ENCODE measurements at regions not wholly inside any gene's neighbourhood (a gene's known extent, or its start where the extent isn't known, plus 50 kb on each side); places are given as distances from the start of the nearest gene placed in this dataset.

- TF ChIP-seq CTCF (IDR thresholded peaks at IDR 0.05) (no peak), RAD21 (IDR thresholded peaks at IDR 0.05; ENCODE audit: low read length) (no peak), CHD2 (IDR thresholded peaks at IDR 0.05; ENCODE audit: low read length, partially characterized antibody) (no peak), TAF1 (IDR thresholded peaks at IDR 0.05; ENCODE audit: borderline replicate concordance, low read depth, low read length) (no peak), SMC3 (IDR thresholded peaks at IDR 0.05; ENCODE audit: low read depth, low read length) (no peak), RCOR1 (IDR thresholded peaks at IDR 0.05; ENCODE audit: low read length) (no peak), SIN3A (IDR thresholded peaks at IDR 0.05; ENCODE audit: borderline replicate concordance, low read depth, low read length) (no peak), EP300 (IDR thresholded peaks at IDR 0.05; ENCODE audit: borderline replicate concordance in 1 of 2, low read depth in 1 of 2, low read length in 1 of 2) (no peak), GATA2 (CRISPR knock-in tag; IDR thresholded peaks at IDR 0.05) (no peak), POLR2AphosphoS5 (IDR thresholded peaks at IDR 0.05; ENCODE audit: low read depth, low read length) (no peak)
- TF ChIP-seq, protein P1, sequence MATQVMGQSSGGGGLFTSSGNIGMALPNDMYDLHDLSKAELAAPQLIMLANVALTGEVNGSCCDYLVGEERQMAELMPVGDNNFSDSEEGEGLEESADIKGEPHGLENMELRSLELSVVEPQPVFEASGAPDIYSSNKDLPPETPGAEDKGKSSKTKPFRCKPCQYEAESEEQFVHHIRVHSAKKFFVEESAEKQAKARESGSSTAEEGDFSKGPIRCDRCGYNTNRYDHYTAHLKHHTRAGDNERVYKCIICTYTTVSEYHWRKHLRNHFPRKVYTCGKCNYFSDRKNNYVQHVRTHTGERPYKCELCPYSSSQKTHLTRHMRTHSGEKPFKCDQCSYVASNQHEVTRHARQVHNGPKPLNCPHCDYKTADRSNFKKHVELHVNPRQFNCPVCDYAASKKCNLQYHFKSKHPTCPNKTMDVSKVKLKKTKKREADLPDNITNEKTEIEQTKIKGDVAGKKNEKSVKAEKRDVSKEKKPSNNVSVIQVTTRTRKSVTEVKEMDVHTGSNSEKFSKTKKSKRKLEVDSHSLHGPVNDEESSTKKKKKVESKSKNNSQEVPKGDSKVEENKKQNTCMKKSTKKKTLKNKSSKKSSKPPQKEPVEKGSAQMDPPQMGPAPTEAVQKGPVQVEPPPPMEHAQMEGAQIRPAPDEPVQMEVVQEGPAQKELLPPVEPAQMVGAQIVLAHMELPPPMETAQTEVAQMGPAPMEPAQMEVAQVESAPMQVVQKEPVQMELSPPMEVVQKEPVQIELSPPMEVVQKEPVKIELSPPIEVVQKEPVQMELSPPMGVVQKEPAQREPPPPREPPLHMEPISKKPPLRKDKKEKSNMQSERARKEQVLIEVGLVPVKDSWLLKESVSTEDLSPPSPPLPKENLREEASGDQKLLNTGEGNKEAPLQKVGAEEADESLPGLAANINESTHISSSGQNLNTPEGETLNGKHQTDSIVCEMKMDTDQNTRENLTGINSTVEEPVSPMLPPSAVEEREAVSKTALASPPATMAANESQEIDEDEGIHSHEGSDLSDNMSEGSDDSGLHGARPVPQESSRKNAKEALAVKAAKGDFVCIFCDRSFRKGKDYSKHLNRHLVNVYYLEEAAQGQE (IDR thresholded peaks at IDR 0.05; ENCODE audit: low read depth, low read length): no peak
- TF ChIP-seq, protein P2, sequence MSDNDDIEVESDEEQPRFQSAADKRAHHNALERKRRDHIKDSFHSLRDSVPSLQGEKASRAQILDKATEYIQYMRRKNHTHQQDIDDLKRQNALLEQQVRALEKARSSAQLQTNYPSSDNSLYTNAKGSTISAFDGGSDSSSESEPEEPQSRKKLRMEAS (IDR thresholded peaks at IDR 0.05; ENCODE audit: low read depth): no peak
These were observed 279.0 kb upstream of the GK2 start for GRCh38 chr4:79687006-79687405.

Data from SK-N-SH (cell line).